Ammon's horn (tissue), 1 donor: ENCODE measurements at regions not wholly inside any gene's neighbourhood (a gene's known extent, or its start where the extent isn't known, plus 50 kb on each side); places are given as distances from the start of the nearest gene placed in this dataset.
A peak's percentile ranks its signal among the peaks of the same experiment; 100 is the strongest.
"Not testable (repeated sequence)": the region's sequence is repeated elsewhere in the genome, so short reads cannot be mapped to it uniquely, and the experiment has no call there.

ENCODE experiments used
- DNase-seq: peaks from one replicate; pipeline ENCODE4 v3.0.0-alpha.2; 2016; ENCODE audit warnings: low spot score

- DNase-seq = no peak
Measured at GRCh38 chr3:177249203-177249602, 51.9 kb upstream of the TBL1XR1 start.

- DNase-seq = no peak
Measured at GRCh38 chr3:177250151-177250550, 52.9 kb upstream of the TBL1XR1 start.

DNA sequence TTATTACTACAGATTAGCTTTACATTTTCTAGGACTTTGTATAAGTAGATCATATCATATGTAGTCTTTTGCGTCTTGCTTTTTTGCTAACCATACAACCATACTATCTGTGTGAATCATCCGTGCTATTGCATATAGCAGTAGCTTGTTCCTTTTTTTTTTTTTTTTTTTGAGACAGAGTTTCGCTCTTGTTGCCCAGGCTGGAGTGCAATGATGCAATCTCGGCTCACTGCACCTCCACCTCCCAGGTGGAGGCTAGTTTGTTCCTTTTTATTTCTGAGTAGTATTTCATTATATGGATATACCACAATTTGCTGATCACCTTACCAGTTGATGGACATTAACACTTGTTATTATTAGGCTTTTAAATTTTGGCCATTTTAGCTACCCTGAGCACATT, 54.5 kb upstream of the TBL1XR1 start:
- DNase-seq = no peak

GRCh38 chr3:177257006-177257405, 59.7 kb upstream of the TBL1XR1 start:
- DNase-seq = no peak

- DNase-seq = no peak
Measured at GRCh38 chr3:177257625-177258024, 60.3 kb upstream of the TBL1XR1 start.

- no peak for DNase-seq
Measured at GRCh38 chr3:177262396-177262795, 65.1 kb upstream of the TBL1XR1 start.

GRCh38 chr3:177263615-177264368, 66.5 kb upstream of the TBL1XR1 start:
- no peak for DNase-seq

DNA sequence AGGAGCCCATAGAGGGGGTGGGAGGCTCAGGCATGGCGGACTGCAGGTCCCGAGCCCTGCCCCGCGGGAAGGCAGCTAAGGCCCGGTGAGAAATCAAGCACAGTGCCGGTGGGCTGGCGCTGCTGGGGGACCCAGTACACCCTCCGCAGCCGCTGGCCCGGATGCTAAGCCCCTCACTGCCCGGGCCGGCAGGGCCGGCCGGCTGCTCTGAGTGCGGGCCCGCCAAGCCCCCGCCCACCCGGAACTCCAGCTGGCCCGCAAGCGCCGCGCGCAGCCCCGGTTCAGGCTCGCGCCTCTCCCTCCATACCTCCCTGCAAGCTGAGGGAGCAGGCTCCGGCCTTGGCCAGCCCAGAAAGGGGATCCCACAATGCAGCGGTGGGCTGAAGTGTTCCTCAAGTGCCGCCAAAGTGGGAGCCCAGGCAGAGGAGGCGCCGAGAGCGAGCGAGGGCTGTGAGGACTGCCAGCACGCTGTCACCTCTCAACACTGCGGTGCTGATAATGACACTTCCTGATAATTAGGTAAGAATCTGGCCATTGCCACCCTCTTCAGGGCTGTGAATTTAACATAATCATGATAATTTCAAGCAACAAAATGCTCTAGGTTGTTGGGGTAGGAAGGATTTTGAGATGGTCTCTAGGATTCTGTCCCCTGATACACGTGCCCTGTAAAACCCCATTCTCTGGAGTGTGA, 74.7 kb upstream of the TBL1XR1 start:
- not testable (repeated sequence) for DNase-seq

GRCh38 chr3:177278016-177278415, 80.7 kb upstream of the TBL1XR1 start:
- no peak for DNase-seq

DNA sequence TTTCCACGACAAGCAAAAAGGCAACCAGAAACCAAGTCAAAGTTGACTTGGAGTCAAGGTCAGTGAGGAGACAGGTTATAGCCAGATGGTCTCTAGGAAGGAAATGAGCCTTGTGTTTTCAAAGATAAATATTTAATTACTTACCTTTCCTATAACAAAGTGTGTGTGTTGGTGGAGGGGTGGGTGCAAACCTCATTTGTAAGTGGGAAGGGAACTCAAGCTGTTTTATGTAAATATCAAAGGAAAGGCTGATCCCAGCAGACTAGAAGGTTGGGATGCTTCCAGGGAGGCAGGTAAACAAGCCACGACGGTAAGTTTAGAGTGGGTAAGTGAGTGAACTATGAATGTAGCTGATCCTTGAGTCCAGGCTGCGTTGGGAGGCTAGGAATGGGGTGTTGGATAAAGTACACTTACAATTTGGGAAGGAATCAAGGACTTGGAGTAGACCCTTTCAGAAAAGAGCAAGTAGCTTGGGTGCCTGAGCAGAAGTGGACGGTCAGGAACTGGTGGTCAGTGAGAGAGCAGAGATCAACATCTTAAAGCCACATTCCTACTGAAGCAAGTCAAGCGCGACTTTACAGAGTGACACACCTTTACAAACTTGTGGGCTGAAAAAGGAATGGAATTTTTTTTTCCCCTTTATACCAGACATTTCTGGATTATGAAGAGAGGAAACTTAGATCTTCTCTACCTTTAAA, 82.0 kb upstream of the TBL1XR1 start:
- DNase-seq = no peak

DNA sequence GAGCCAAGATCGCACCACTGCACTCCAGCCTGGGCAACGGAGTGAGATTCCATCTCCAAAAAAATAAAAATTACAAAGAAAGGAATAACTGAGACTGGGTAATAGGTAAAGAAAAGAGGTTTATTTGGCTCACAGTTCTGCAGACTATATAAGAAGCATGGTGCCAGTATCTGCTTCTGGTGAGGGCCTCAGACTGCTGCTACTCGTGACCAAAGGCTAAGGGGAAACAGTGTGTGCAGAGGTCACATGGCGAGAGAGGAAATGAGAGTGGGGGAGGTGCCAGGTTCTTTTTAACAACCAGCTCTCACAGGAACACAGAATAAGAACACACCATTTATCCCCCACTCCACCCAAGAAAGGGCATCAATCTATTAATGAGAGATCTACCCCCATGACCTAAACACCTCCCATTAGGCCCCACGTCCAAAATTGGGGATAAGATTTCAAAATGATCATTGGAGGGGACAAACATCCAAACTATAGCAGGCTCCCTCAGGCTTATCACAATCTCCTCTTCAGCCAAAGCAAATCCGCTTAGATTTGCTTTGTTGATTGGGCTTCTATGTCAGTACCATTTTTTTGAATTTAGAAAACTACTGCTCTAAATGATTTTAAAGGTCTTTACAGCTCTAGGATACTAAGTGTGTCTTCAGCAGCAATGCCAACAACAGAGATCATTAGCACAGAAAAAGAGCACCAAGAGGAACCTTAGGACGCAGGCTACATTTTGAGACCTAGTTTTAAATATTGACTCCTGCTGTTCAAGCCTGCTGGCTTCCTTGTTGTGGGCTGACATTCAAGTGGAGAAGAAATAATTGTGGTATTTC, 84.2 kb upstream of the TBL1XR1 start:
- DNase-seq = no peak

DNA sequence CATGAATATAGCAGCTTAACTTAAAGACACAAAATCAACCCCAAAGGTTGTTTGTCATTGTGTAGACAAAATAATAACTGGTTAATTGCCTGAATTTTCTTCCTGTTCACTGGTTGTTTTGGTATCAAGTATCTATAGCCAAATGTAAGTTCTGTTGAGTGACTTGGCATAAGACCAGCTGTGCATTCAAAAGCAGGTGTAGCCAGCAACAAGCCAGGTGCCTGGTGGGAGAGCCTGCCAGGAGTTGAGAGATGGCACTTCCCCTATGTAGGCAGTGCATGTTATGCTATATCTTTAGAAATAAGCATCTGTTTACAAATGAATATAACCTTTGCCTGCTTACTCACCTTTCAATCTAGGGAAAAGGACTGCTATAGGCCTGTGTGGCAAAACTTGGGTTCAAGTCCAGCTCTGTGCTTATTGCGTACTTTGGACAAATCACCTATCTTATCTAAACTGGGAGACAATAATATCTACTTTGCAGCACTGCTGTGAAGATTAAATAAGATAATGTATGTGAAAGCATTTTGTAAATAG, 84.9 kb upstream of the TBL1XR1 start:
- DNase-seq = no peak

DNA sequence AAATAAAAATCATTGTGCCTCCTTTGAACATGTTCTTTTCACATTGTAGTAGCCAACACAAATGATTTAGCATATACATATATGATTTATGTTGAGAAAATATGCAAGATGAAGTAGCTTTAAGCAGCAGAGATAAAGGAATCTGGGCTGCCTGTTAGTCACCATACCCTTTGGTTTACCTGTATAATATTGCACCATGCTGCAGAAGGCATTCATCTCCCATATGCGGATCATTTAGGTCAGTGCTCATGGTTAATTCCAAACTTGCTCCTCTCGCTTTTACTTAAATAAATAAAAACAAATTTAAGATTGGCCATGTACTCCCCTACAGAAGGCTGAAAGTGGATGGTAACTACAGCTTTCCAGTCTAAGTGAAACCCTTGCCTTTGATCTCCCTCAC, 86.7 kb upstream of the TBL1XR1 start:
- no peak for DNase-seq

GRCh38 chr3:177284383-177284881, 87.2 kb upstream of the TBL1XR1 start:
- DNase-seq = peak; percentile 8

- no peak for DNase-seq
Measured at GRCh38 chr3:177286034-177286433, 88.8 kb upstream of the TBL1XR1 start.

DNA sequence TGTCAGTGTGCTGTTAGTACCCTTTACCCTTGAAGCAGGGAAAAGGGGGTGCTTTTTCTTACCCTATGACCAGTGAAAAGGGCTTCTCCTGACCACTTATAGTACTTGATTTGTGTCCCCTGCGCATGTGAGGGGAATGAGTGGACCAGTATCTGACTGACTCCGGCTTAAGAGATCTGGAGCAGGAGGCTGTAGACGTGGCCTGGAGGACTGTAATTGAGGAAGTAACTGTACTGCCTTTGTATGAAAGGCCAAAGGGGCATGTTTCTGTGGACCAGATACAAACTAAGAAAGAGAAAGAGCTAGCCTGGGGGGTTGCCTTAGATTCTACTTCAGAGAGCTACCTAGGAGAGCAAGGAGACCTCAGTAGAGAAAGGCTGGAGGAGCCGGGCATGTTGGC, 89.9 kb upstream of the TBL1XR1 start:
- DNase-seq = no peak

GRCh38 chr3:177290633-177291032, 93.4 kb upstream of the TBL1XR1 start:
- DNase-seq = no peak

DNA sequence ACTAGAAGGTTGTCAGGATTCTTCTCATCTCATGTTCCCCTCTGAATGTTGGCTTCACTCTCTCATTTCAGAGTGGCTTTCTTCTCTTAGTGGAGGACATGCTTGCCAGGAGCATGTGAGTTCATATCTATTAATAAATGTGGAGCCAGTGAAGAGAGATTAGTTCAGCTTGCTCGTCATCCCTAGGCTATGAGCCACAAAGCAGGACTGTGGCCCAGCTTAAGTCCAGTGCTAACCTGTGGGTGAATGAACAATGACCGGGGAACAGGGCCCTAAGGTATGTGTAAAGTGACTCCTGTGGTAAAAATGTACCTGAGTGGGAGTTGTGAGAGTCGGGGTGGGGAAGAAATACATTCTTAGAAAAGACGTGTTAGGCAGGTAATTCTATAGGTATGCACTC, 96.9 kb upstream of the TBL1XR1 start:
- no peak for DNase-seq

DNA sequence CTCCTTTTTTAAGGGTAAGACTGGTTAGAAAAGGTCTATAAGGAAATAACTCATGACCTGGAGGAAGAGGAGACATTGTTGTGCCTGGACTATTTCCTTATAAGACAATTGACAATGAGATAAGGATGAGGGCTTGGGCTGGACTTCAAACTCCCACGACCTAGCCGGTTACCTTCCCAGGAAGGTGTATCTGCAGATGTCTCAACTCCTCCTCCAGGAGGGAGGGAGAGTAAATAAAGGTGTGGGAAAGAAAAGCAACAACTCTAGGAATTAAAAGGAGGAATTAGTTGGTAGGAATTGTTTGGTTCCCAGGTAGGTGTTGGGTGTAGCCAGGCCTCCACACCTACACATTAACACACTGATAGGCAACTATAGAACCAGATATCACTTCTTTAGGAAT, 97.8 kb upstream of the TBL1XR1 start:
- no peak for DNase-seq

DNA sequence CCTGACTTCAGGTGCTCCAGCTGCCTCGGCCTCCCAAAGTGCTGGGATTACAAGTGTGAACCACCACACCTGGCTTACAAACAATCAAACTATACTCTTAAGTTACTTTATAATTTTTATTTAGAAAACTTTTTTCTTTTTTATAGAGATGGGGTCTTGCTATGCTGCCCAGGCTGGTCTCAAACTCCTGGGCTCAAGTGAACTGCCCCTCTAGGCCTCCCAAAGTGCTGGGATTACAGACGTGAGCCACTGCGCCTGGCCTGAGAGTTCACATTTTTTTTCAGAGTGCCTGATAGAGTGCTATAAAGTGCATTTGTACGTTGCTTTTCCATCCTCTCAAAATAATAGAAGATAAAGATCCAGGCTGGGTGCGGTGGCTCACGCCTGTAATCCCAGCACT, 102.0 kb upstream of the TBL1XR1 start:
- DNase-seq = no peak

DNA sequence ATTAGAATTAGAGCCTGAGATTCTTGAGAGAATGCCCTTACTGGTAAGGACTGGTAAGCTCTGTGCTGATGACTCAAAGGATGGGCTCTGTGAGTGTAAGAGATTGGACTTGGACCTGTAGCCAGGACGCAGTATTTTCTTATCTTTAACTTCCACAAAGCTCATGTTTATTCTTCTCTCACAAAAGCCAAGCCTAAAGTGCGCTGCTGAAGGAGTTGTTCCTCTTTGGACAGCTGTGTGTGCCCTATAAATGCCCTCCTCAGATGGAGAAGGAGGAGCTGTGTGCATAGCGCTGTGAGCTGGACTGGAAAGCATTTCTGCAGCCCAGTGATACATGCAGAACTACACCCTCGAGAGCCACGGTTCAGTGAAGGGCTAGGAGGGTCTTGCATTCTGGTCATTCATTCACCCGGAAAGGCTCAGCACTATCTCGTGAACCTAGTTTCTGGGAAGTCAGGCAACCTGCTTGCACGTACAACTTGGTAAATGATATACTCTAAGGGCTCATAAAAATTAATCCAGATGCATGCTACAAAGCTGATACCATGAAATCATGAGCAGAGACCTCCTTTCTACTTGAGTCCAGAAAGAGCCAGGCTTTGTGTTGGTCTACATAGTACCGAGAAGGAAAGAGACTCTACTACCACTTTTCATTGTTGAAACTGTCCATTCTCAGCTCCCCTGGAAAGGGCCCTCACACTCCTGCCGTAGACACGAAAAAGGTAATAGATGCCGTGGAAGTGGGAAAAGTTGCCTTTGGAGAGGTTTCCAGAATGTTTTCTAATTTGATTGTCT, 103.0 kb upstream of the TBL1XR1 start:
- peak; percentile 52 for DNase-seq
